HL-60 (cell line): ENCODE measurements at regions not wholly inside any gene's neighbourhood (a gene's known extent, or its start where the extent isn't known, plus 50 kb on each side); places are given as distances from the start of the nearest gene placed in this dataset.

Experiments
- GABPA ChIP-seq: IDR thresholded peaks from 2 replicates; pipeline ENCODE4 v1.6.1; 2012; ENCODE audit warnings: low read depth
- POLR2AphosphoS5 ChIP-seq: IDR thresholded peaks from 2 replicates; pipeline ENCODE4 v1.6.1; 2012; ENCODE audit warnings: low read depth
- SPI1 ChIP-seq: IDR thresholded peaks from 2 replicates; pipeline ENCODE4 v1.6.1; 2012; ENCODE audit warnings: low read depth, mild to moderate bottlenecking, borderline replicate concordance
- TF ChIP-seq, protein P1 (sequence below): IDR thresholded peaks from one replicate; pipeline ENCODE4 v1.5.1; 2011; ENCODE audit warnings: low read length, control low read depth, inconsistent platforms; ENCODE audit not compliant: insufficient read depth
- TF ChIP-seq, protein P2 (sequence below): IDR thresholded peaks from 2 replicates; pipeline ENCODE4 v1.6.1; 2012; ENCODE audit warnings: low read depth; ENCODE audit not compliant: insufficient replicate concordance

DNA sequence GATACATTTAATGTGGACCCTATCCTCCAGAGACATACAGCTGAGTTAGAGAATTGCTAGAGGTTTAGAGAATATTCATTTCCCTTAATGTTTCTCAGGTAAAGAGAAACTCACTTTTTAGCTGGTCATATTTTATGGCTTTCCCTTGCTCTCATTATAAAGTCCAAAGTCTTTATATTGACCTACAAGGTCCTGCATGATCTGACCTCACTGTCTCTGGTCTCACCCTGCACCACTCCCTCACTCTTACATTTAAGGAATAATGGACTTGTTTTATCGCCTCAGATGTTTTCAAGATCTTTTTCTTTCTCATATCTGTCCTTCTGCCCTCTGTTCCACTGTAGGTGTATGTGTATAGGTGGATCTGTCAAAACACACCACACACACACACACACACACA is 597.3 kb downstream of the PLCL1 start:
- TF ChIP-seq GABPA (no peak), POLR2AphosphoS5 (no peak), SPI1 (no peak)
- TF ChIP-seq, protein P1, sequence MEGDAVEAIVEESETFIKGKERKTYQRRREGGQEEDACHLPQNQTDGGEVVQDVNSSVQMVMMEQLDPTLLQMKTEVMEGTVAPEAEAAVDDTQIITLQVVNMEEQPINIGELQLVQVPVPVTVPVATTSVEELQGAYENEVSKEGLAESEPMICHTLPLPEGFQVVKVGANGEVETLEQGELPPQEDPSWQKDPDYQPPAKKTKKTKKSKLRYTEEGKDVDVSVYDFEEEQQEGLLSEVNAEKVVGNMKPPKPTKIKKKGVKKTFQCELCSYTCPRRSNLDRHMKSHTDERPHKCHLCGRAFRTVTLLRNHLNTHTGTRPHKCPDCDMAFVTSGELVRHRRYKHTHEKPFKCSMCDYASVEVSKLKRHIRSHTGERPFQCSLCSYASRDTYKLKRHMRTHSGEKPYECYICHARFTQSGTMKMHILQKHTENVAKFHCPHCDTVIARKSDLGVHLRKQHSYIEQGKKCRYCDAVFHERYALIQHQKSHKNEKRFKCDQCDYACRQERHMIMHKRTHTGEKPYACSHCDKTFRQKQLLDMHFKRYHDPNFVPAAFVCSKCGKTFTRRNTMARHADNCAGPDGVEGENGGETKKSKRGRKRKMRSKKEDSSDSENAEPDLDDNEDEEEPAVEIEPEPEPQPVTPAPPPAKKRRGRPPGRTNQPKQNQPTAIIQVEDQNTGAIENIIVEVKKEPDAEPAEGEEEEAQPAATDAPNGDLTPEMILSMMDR, result no peak
- TF ChIP-seq, protein P2, sequence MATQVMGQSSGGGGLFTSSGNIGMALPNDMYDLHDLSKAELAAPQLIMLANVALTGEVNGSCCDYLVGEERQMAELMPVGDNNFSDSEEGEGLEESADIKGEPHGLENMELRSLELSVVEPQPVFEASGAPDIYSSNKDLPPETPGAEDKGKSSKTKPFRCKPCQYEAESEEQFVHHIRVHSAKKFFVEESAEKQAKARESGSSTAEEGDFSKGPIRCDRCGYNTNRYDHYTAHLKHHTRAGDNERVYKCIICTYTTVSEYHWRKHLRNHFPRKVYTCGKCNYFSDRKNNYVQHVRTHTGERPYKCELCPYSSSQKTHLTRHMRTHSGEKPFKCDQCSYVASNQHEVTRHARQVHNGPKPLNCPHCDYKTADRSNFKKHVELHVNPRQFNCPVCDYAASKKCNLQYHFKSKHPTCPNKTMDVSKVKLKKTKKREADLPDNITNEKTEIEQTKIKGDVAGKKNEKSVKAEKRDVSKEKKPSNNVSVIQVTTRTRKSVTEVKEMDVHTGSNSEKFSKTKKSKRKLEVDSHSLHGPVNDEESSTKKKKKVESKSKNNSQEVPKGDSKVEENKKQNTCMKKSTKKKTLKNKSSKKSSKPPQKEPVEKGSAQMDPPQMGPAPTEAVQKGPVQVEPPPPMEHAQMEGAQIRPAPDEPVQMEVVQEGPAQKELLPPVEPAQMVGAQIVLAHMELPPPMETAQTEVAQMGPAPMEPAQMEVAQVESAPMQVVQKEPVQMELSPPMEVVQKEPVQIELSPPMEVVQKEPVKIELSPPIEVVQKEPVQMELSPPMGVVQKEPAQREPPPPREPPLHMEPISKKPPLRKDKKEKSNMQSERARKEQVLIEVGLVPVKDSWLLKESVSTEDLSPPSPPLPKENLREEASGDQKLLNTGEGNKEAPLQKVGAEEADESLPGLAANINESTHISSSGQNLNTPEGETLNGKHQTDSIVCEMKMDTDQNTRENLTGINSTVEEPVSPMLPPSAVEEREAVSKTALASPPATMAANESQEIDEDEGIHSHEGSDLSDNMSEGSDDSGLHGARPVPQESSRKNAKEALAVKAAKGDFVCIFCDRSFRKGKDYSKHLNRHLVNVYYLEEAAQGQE, result no peak
